Body of pancreas (tissue), 4 donors: ENCODE measurements at regions not wholly inside any gene's neighbourhood (a gene's known extent, or its start where the extent isn't known, plus 50 kb on each side); places are given as distances from the start of the nearest gene placed in this dataset.

Experiments
- CTCF ChIP-seq, 7 experiments: fragments of 450-650 bp in 4 of 7; fragments of 200-600 bp in 3 of 7; sonication (generic) in 3 of 7; IDR thresholded peaks; one replicate each; pipeline ENCODE4 v1.5.1; 2016 to 2019; ENCODE audit warnings: antibody characterized with exemption in 7 of 7
- POLR2A ChIP-seq, 3 donors: fragments of 450-650 bp; IDR thresholded peaks; one replicate each; pipeline ENCODE4 v1.6.1; 2016; ENCODE audit warnings: antibody characterized with exemption in 3 of 3, mild to moderate bottlenecking in 2 of 3

- TF ChIP-seq CTCF (IDR thresholded peaks at IDR 0.05): no peak
- TF ChIP-seq POLR2A (IDR thresholded peaks at IDR 0.05): no peak
Observed at GRCh38 chr21:15449556-15449955, 280.2 kb upstream of the USP25 start.
